ENCODE measurements at regions not wholly inside any gene's neighbourhood (a gene's known extent, or its start where the extent isn't known, plus 50 kb on each side); places are given as distances from the start of the nearest gene placed in this dataset.

GRCh38 chr14:98949481-98950135 lies 322.4 kb downstream of the BCL11B start:
- TF ChIP-seq, protein P1, sequence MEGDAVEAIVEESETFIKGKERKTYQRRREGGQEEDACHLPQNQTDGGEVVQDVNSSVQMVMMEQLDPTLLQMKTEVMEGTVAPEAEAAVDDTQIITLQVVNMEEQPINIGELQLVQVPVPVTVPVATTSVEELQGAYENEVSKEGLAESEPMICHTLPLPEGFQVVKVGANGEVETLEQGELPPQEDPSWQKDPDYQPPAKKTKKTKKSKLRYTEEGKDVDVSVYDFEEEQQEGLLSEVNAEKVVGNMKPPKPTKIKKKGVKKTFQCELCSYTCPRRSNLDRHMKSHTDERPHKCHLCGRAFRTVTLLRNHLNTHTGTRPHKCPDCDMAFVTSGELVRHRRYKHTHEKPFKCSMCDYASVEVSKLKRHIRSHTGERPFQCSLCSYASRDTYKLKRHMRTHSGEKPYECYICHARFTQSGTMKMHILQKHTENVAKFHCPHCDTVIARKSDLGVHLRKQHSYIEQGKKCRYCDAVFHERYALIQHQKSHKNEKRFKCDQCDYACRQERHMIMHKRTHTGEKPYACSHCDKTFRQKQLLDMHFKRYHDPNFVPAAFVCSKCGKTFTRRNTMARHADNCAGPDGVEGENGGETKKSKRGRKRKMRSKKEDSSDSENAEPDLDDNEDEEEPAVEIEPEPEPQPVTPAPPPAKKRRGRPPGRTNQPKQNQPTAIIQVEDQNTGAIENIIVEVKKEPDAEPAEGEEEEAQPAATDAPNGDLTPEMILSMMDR (IDR thresholded peaks at IDR 0.05; ENCODE audit: insufficient read depth, low read length): no peak
- TF ChIP-seq POLR2AphosphoS5 (IDR thresholded peaks at IDR 0.05; ENCODE audit: low read depth) (no peak), SPI1 (IDR thresholded peaks at IDR 0.05; ENCODE audit: borderline replicate concordance, low read depth) (no peak), GABPA (IDR thresholded peaks at IDR 0.05; ENCODE audit: low read depth) (no peak), REST (IDR thresholded peaks at IDR 0.05; ENCODE audit: insufficient replicate concordance, low read depth) (no peak)
